ENCODE measurements at regions not wholly inside any gene's neighbourhood (a gene's known extent, or its start where the extent isn't known, plus 50 kb on each side); places are given as distances from the start of the nearest gene placed in this dataset.

DNA sequence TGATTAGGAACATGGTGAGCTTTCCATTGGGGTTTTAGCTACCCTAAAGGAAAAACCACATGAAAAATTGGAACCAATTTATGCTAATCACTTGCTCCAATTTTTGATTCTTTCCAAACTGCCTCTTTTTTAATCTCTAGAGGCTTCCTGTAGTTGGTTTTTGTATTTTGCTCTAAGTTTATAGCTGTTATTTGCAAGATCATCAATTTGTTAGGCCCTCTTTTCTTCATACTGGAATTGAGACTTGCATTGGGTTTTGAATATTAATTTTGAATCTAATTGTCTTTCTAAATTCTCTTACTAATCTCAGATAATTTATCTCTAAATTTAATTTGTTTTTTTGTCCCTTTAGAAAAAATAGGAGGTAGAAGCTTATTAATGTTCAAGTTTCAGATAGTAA, 713.3 kb downstream of the REEP3 start:
- DNase-seq = no peak

DNA sequence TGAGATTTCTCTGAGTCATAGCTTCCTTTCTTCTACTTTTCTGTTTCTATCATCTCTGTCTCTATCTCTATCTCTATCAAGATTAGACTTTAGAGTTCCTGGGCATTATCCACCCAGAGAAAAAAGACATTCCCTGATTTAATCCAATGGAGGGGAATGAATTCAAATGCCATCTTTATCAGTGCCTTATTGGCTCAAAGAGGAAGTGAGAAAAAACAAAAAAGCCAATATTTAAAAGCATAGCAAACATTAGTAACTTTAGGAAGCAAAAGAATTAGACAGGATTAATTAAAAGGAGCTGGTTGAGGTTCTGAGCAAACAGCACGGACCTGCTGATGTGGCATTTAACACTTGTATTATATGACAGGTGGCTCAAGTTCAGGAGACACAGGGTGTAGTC, 736.5 kb downstream of the REEP3 start:
- DNase-seq = no peak

DNA sequence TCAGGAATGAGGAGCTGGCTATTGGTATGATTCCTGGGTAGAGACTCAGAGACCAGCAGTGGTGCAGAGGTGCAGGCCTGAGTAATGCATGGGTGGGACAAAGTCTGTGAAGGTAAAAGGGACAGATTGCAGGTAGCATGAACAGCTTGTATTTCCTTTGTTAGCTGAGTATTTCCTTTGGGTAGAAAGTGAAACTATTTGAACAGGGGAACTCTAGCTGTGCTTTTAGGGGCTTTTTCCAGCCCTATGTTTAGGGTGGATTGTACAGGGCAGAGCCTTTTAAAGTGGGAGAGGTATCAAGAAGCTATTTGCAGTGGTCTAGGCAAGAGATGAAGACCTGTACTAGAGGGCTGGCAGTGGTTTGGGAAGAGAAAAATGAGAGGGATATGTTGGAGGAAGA, 739.9 kb downstream of the REEP3 start:
- DNase-seq = no peak

GRCh38 chr10:64261676-64262075, 740.5 kb downstream of the REEP3 start:
- no peak for DNase-seq

DNA sequence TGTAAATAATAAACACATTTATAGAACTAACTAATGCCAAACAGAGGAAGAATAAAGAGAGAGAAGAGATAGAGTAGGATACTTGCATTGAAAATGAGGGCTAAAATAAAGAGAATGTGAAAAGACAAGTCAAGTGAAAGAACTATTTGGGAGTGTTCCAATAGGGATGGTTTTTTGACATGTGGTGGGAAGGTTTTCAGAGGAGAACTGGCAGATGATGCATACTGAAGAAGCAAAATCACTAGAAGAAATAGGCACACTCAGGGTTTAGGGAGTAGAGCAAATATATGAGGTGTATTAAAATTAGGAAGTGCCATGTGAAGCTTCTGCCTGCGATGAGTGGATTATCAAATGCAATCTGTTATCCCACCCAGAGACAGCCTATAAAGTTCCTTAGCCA, 744.8 kb downstream of the REEP3 start:
- DNase-seq = no peak

GRCh38 chr10:64271508-64271907, 750.3 kb downstream of the REEP3 start:
- no peak for DNase-seq

- no peak for DNase-seq
These were observed 750.8 kb downstream of the REEP3 start for GRCh38 chr10:64271983-64272382.

DNA sequence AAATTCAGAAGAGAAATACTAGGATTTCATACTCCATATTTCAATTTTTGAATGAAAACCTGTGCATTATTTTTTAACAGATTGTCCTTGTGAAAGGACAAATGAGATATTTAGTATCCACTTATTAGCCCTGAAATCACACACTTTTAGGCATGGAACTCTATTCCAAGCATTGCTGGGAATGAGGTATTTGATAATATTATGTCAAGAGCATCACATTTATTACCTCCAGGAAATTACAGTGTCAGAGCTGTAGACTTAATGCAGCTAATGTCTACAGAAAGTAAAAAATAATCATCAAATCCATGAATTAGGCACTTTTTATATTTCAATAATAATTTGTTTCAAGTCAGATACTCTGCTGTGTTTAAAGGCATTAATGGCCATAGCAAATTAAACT, 753.8 kb downstream of the REEP3 start:
- DNase-seq = no peak

DNA sequence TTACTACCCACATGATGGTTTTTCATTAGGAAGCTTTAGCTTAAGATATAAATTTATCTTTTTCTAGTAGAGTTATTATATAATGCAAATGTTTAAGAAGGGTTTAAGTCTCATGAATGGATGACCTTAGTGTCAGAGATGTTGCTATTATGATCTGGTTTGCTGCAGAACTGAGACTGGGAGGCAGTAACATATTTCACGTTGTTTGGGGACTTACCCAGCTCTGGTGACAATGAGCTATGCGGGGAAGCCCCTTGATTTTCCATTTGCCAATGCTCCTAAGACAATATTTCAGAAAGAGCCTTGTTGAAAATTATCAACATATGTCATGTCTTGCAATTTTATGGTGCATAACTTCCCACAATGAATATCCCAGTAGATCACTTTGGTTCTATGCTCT, 754.6 kb downstream of the REEP3 start:
- DNase-seq = no peak

DNA sequence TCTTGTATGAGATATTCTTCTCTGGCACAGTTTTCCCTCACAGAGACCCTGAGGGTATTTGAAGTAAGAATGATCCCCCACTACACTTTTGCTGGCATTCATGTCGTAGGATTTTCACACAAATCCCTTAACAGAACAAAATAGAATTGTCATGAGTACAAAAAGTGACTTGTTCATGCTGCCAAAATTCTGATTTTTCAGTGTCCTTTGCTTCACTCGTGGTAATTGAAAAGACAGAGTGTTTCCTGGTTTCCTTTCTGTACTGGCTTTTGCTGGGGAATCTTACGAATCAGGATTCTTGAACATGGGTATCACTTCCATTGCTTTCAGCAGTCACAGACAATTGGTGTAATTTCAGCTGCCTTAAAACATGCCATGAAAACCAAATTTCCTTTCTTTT, 756.3 kb downstream of the REEP3 start:
- DNase-seq = no peak

DNA sequence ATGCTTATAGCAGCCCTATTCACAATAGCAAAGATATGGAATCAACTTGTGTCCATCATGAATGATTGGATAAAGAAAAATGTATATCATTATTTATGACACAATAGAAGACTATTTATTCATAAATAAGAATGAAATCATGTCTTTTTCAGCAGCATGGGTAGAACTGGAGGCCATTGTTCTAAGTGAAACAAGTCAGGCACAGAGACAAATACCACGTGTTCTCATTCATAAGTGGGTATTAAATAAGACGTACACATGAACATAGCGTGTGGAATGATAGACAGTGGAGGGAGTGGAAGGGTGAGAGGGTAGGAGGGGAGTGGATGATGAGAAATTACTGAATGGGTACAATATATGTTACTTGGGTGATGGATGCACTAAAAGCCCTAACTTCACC, 762.4 kb downstream of the REEP3 start:
- DNase-seq = no peak

- no peak for DNase-seq
These were observed 765.3 kb downstream of the REEP3 start for GRCh38 chr10:64286533-64286932.

DNA sequence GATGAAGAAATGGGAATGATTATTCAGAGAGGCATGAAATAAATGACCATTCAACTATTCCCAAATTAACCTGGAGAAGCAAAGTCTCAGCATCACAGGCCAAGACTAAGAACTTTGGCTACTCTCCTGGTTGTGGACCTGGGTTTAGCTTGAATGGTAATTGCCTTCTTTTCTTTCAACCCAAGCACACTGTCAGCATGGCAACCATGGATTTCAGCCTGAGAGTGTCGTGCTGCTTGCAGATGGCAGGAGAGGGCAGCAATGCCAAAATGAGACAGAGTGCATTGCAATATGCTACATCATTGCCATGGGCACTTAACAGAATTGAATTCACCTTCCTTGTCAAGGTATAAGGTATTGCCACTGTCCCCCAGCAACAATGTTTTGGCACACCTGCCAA, 767.2 kb downstream of the REEP3 start:
- DNase-seq = no peak

- no peak for DNase-seq
These were observed 782.4 kb downstream of the REEP3 start for GRCh38 chr10:64303566-64303965.

DNA sequence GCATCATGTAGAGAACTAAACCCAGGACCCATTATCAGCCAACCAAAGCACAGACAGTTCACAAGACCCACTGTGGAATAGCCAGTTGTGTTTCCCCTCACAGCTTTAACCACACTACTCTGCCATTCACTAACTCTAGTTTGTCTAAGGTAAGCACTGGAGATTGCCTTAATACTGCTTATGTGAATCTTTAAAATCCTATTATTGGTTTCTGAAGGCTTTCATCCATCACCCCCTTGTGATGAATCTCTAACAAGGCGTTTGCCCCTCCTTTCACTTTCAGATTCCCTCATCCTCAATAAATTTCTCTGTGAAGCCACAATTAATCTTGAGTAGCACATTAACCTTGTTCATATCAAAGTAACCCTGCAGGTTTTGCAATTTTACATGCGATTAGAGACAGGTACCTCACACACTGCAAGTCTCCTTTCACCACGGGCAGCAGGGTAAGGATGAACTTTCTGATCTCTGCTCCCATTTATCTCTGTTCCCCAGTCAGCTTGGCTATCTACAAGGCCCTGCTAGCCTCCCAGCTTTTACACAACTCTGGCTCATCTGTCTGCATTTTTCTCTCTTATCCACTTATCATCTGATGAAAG, 785.6 kb downstream of the REEP3 start:
- no peak for DNase-seq

GRCh38 chr10:64312876-64313275, 791.7 kb downstream of the REEP3 start:
- no peak for DNase-seq

GRCh38 chr10:64313967-64314366, 792.8 kb downstream of the REEP3 start:
- DNase-seq = no peak

GRCh38 chr10:64316416-64316815, 795.2 kb downstream of the REEP3 start:
- no peak for DNase-seq

- no peak for DNase-seq
These were observed 795.6 kb downstream of the REEP3 start for GRCh38 chr10:64316833-64317232.

DNA sequence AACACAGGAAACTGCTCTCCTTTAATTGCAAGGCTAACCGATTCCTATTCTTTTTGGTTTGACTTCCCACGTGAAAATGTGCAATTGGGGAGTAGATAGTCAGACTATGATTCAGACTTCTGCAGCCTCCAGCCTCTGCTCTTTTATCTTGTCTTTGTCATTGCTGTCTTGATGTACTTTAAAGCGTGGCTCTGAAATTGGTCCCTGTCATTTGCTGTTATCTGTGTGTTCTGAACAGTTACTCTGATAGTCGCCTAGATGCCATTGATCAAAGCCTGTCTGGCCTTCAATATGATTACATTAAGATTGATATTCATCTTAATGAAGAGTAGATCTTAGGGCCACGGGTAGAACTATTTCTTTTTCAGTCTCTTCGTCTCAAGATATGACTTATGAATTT, 799.2 kb downstream of the REEP3 start:
- no peak for DNase-seq

DNA sequence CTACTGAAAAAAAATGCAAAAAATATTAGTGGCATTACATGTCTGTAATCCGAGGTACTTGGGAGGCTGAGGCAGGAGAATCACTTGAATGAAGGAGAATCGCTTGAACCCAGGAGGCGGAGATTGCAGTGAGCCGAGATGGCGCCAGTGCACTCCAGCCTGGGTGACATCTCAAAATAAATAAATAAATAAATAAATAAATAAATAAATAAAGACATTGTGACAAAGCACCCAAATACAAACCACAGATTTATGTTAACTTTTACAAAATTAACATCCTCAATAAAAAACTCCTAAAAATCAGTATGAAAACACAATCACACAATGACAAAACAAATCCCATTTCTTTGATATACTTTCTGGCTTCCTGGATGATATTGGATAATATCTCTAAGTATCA, 808.3 kb downstream of the REEP3 start:
- no peak for DNase-seq

- DNase-seq = no peak
These were observed 811.4 kb downstream of the REEP3 start for GRCh38 chr10:64332551-64332950.

DNA sequence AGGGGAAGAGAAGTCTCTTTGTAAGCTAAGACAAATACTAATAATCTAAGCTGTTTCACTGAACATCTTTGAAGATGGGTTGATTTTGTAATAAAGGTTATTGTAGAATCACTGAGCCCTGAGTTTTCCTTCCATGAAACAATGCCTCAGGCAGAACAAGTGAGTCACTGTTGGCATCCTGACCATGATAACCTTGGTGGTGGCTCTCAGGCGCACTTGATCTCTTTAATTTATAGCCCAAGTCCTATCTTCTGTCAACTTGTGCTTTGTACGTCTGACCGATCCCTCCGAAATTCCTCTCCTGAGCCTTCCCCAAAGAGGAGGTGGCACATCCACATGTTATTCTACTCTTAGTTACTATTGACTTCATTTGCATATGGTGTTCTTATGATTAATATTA, 812.9 kb downstream of the REEP3 start:
- no peak for DNase-seq

- no peak for DNase-seq
These were observed 823.0 kb downstream of the REEP3 start for GRCh38 chr10:64344211-64344610.

DNA sequence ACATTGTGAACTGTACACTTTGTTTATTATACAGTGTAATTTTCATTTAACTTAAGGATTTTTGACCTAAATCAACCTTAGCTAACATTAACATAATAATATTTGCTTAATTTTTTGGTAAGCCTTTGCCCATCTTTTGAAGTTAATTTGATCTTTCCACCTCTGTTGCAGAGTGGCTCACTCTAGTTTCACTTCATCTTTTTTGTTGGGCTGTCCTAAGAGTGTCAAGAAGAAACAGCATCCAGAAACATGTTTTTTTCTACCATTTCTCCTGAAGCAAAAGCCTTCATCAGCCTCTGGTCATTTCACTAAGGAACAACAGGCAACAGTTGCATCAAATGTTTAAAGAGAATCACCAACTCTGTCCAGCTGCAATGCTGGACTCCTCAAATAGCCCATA, 824.7 kb downstream of the REEP3 start:
- no peak for DNase-seq

- no peak for DNase-seq
These were observed 825.2 kb downstream of the REEP3 start for GRCh38 chr10:64346389-64346788.
